H1 (cell line): ENCODE measurements at regions not wholly inside any gene's neighbourhood (a gene's known extent, or its start where the extent isn't known, plus 50 kb on each side); places are given as distances from the start of the nearest gene placed in this dataset.

Experiments used
- CEBPB ChIP-seq: IDR thresholded peaks from 2 replicates; pipeline ENCODE4 v1.6.1; 2012; ENCODE audit warnings: low read depth, low read length
- FOSL1 ChIP-seq: IDR thresholded peaks from 2 replicates; pipeline ENCODE4 v1.6.1; 2011; ENCODE audit warnings: mild to moderate bottlenecking, low read depth, low read length, moderate library complexity; ENCODE audit not compliant: insufficient read depth
- PHF8 ChIP-seq: fragments of 200-600 bp; sonication (generic); conservative IDR thresholded peaks from 2 replicates; pipeline ENCODE4 v1.7.1; 2012; ENCODE audit warnings: low read depth, mild to moderate bottlenecking, inconsistent platforms, low read length, moderate library complexity

DNA sequence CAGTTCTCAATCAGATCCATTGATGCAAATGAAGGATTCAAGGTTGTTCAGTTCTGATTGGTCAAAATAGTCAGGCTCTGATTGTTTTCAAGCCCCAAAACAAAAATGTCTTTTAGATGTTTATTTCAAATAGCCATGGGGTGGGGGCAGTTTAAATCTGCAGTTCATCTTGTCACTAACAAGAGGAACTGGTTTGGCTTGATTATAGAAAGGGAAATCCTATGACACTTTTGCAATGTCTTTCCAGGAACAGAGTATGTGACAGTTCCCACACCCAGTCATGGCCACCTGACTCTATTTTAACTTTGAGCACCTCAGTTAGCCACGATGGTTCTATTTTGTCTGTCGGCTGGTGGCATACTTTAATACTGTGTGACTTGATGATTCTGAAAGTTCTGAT, 1544.1 kb downstream of the PLA2G4A start:
- TF ChIP-seq FOSL1 (no peak), PHF8 (no peak), CEBPB (no peak)
